GM21423 (cell line): ENCODE measurements at regions not wholly inside any gene's neighbourhood (a gene's known extent, or its start where the extent isn't known, plus 50 kb on each side); places are given as distances from the start of the nearest gene placed in this dataset.

ENCODE experiments used
- ATAC-seq: cut with Tn5 transposase; IDR thresholded peaks from one replicate; pipeline ENCODE4 v1.9.1; 2021; ENCODE audit warnings: mild to moderate bottlenecking, moderate library complexity; ENCODE audit not compliant: unreplicated experiment

- ATAC-seq, result no peak
Observed at GRCh38 chr11:45556851-45557707, 108.3 kb downstream of the CHST1 start.

- ATAC-seq, result no peak
Observed at GRCh38 chr11:45554230-45554967, 111.0 kb downstream of the CHST1 start.

GRCh38 chr11:45553383-45553936 is 112.0 kb downstream of the CHST1 start:
- ATAC-seq, result no peak

- no peak for ATAC-seq
Observed at GRCh38 chr11:45551191-45551713, 114.2 kb downstream of the CHST1 start.

GRCh38 chr11:45549257-45549656 is 116.2 kb downstream of the CHST1 start:
- ATAC-seq, result no peak

GRCh38 chr11:45546366-45546765 is 119.1 kb downstream of the CHST1 start:
- no peak for ATAC-seq

GRCh38 chr11:45544826-45545225 is 120.6 kb downstream of the CHST1 start:
- ATAC-seq, result no peak

GRCh38 chr11:45543808-45544422 is 121.5 kb downstream of the CHST1 start:
- no peak for ATAC-seq

- ATAC-seq, result no peak
Observed at GRCh38 chr11:45543081-45543480, 122.3 kb downstream of the CHST1 start.

- ATAC-seq, result no peak
Observed at GRCh38 chr11:45541693-45542434, 123.6 kb downstream of the CHST1 start.

GRCh38 chr11:45538939-45539338 is 126.5 kb downstream of the CHST1 start:
- ATAC-seq, result no peak

- ATAC-seq, result no peak
Observed at GRCh38 chr11:45538363-45538762, 127.1 kb downstream of the CHST1 start.

GRCh38 chr11:45537614-45538013 is 127.8 kb downstream of the CHST1 start:
- no peak for ATAC-seq

GRCh38 chr11:45535033-45535432 is 130.4 kb downstream of the CHST1 start:
- ATAC-seq, result no peak

GRCh38 chr11:45534132-45534531 is 131.3 kb downstream of the CHST1 start:
- no peak for ATAC-seq

- no peak for ATAC-seq
Observed at GRCh38 chr11:45532546-45532945, 132.9 kb downstream of the CHST1 start.

- ATAC-seq, result no peak
Observed at GRCh38 chr11:45530776-45531175, 134.6 kb downstream of the CHST1 start.

GRCh38 chr11:45530111-45530510 is 135.3 kb downstream of the CHST1 start:
- ATAC-seq, result no peak

- ATAC-seq, result no peak
Observed at GRCh38 chr11:45528435-45528834, 137.0 kb downstream of the CHST1 start.

GRCh38 chr11:45527898-45528297 is 137.5 kb downstream of the CHST1 start:
- ATAC-seq, result no peak
